GM19324 (cell line): ENCODE measurements at regions not wholly inside any gene's neighbourhood (a gene's known extent, or its start where the extent isn't known, plus 50 kb on each side); places are given as distances from the start of the nearest gene placed in this dataset.
"Not testable (repeated sequence)": the region's sequence is repeated elsewhere in the genome, so short reads cannot be mapped to it uniquely, and the experiment has no call there.

Experiments
- ATAC-seq: cut with Tn5 transposase; IDR thresholded peaks from one replicate; pipeline ENCODE4 v1.9.1; 2021; ENCODE audit warnings: mild to moderate bottlenecking, moderate library complexity; ENCODE audit not compliant: unreplicated experiment, low FRiP score

DNA sequence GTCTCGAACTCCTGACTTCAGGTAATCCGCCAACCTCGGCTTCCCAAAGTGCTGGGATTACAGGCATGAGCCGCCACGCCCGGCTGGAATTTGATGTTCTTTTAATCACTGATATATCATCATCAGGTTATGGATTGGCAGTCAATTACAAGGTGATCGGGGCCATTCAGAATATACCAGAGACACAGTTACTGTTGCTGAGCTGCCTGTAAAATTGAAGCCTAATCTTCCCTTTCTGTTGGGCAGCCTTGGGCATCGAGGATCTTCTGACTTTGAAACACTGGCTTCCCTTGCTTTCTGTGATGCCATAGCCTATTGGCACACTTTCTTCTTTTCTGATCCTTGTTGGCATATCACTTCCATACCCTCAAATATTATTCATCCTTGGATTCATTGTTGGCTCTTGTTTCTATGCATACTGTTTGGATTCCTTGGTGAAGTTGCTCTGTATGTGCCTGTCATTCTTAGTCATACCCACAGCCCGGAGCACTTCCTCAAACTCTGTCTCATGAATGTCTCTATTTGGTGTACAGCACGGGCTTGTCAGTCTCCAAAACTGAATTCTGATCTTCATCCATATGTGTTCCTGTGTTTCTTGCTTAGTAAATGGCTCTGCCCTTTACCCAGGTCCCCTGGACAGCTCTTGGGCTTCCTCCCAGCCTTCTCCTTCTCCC is 85.6 kb upstream of the CRYM start:
- ATAC-seq = not testable (repeated sequence)

DNA sequence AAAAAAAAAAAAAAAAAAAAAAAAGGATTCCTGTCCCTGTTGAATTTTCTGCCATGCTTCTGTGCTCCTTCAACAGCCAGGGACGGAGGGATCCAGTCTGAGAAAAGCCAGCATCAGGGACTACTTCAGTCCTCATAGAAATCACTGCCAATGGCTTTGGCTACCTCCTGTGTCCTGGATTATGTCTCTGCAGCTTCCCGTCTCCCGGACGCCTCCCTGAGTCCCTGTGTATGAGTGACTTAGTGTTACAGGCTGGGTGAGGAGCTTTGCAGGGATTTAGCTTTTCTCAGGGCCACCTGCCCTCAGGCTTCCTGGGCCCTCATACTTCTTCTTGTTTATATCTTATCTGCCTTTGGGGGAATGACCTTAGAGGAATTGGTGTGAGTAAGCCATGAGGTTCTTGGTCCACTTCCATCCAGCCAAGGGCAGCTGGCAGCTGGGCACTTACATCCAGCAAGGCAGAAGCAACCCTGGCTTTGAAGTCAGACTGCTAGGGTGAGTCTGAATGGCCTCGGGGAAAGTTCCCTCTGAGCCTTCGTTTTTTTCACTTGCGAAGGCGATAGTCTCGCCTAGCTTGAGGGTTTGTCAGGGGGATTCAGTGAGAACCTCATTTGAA is 83.6 kb upstream of the CRYM start:
- not testable (repeated sequence) for ATAC-seq

- ATAC-seq = not testable (repeated sequence)
Observed at GRCh38 chr16:21361045-21361444, 83.0 kb upstream of the CRYM start.

DNA sequence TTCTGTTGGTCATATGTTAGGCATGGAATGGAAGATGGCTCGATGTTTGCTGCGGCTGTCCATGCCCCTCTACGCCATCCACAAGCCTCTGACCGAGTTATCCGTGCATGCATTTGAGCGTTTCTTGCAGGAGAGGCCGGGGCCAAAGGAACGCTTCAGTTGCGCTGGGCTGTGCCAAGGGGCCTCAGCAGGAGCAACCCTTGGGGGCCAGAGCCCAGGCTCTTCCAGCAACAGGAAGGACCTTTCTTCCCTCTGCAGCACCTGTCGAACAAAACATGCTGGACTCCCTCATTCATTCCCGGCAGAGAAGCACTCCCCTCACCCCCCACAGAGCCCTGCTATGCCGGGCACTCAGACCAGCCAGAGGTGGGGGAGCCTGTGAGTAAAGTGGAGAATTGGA is 81.4 kb upstream of the CRYM start:
- ATAC-seq = not testable (repeated sequence)

- ATAC-seq = peak; percentile 56
Observed at GRCh38 chr16:21358261-21358795, 80.2 kb upstream of the CRYM start.

GRCh38 chr16:21356308-21356707 is 78.2 kb upstream of the CRYM start:
- ATAC-seq = not testable (repeated sequence)

DNA sequence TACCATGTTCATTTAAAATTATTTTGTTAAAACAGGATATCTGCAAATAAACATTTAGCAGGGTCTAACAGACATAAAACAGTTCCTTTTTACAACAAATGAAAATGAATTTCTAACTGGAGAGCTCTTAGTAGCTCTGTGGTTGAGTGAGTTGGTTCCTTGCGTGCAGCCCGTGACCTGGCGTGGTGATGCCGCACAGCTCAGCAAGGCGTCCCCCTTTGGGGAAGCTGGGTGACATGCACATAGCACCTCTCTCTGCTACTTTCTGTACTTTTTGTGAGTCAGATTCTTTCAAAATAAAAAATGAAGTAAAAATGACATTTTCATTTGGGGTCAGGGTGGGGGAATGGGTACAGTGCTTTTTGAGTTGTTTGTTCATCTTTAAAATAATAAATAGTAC is 73.3 kb upstream of the CRYM start:
- not testable (repeated sequence) for ATAC-seq

- not testable (repeated sequence) for ATAC-seq
Observed at GRCh38 chr16:21350851-21351250, 72.8 kb upstream of the CRYM start.

DNA sequence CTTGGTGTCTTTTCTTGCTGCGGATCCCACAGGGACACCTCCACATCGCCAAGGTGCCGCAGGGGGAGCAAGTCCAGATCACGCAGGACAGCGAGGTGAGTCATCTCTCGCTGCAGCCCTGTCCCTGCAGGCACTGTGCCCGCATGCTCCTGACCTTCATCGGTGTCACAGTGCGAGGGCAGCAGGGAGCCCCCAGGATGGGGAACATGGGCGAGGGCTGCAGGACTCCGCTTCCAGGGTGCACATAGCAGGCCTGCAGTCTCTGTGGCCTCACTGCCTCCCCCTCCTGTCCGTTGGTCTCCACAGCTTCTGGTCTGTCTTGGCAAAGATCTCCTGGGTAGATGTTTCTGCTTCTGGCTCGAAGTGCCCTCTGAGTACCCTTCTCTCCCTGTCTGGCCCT is 71.2 kb upstream of the CRYM start:
- not testable (repeated sequence) for ATAC-seq

DNA sequence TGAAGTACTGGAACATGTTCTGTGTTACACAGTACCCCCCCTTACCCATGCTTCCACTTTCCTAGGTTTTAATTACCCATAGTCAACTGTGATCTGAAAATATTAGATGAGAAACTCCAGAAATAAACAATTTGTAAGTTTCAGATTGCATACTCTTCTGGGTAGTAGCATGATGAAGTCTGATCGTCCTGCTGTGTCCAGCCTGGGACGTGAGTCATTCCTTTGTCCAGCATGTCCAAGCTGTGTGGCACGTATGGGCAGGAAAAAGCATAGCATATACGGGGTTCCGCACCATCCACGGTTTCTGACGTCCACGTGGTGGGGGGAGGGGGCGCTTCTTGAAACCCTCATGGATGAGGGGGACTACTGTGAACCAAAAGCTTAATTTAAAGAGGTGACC is 70.7 kb upstream of the CRYM start:
- ATAC-seq = not testable (repeated sequence)

DNA sequence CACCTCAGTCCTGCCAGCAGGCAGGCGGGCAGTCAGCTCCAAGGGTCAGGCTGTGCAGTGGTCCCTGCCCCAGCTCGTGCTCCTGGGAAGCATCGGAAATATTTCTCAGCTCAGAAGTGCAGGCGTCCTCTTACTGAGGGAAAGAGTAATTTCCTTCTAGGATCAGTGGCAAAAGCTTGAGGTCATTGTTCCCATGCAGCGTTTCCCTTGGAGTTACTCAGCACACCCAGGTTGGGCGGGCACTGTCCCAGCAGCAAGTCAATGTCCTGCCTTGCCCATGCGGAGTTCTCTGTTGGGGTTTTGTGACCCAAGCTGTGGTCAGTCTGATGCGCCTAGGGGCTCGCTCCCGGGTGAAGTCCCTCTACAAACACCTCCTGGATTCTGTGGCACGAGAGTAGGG is 69.4 kb upstream of the CRYM start:
- ATAC-seq = not testable (repeated sequence)

- ATAC-seq = not testable (repeated sequence)
Observed at GRCh38 chr16:21346756-21347491, 68.8 kb upstream of the CRYM start.

DNA sequence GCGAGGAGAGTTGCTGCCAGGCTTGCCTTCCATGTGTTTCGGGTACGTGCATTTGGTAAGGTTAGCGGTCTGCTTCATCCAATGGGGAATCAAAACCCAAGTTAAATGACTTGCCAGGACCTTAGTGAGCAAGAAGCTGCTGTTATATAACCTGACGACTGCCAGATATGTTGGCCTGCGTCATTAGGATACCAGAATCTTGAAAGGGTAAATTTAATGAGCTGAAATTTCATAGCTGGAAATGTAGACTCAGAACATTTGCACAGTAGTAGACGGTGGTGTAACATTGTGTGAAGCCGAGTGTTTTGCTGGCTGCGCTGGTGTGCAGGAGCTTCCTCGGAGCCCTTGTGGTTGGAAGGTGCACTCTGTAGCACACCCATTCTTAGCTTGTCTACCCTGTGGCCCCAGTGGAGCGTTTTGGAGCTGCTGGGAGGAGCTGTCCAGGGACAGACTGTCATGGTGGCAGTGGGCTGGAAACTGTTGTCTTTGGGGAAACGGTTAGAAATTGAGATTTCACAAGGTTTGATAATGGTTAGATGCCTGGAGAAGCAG is 66.3 kb upstream of the CRYM start:
- ATAC-seq = not testable (repeated sequence)

DNA sequence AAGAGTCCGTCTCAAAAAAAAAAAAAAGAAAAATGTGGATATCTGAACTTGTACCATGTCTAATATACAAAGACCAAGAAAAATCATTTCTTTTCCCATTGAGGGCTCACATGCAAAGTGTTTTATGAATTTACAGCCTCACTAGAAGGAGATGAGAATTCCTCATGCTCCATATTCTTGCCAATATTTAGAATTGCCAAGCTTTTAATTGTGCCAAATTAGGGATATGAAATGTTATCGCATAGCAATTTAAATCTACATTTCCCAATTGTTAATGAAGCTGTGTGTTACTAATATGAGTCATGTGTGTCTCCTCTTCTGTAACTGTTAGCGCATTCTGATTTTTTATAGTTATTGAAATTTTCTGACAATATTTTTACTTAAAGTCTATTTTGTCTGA is 63.0 kb upstream of the CRYM start:
- no peak for ATAC-seq

DNA sequence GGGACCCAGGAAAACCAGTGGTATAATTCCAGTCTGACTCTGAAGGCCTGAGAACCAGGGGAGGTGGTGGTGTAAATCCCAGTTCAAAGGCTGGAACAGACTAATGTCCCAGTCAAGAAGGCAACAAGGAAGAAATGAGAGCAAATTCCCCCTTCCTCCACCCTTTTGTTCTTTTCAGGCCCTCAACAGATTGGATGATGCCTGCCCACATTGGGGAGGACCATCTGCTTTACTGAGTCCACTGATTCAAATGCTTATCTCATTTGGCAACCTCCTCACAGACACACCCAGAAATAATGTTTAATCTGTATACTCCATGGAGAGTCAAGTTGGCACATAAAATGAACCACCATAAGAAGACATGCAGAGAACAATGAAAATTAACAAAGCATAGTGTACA is 61.9 kb upstream of the CRYM start:
- no peak for ATAC-seq

GRCh38 chr16:21339269-21339641 is 61.2 kb upstream of the CRYM start:
- ATAC-seq = no peak

DNA sequence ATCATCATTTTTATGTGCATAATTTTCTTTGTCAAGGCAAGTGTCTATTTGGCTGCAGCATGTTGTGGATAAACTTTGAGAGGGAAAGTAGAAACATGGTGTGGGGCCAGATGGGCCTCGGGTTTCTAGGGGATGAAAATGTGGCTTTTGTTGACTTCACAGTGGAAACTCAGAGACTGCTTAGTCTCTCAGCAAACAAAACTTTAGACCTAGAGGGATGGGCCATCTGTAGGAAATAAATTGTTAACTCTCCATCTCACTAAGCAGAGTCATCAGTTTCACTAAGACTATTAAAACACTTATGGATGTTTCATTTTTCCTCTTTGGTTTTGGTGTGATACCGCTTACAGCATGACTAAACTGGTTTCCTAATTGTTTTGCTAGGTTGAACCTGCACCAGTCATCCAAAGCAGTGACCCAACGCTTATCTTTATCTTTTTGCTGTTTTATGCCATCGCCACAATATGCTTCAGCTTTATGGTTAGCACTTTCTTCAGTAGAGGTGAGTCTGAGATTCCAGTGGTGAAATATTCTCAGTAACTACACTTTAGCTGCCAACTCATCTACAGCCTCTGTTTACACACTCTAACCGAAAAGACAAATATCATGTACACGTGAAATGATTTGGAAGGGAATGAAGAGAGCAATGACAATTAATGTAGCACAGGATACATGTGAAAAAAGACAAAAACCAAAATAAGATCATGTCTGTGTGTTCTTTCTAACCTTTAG is 60.6 kb upstream of the CRYM start:
- no peak for ATAC-seq

DNA sequence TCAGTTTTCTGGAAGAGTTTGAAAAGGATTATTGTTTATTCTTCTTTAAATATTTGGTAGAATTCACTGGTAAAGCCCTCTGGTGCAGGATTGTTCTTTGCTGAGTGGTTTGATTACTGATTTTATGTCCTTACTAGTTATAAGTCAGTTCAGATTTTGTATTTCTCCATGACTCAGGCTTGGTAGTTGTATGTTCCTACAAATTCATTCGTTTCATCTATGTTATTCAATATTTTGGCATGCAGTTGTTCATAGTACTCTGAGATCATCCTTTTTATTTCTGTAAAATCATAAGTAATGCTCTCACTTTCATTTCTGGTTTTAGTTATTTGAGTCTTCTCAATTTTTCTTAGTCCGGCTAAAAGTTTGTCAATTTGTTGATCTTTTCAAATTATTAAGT is 58.1 kb upstream of the CRYM start:
- ATAC-seq = no peak

DNA sequence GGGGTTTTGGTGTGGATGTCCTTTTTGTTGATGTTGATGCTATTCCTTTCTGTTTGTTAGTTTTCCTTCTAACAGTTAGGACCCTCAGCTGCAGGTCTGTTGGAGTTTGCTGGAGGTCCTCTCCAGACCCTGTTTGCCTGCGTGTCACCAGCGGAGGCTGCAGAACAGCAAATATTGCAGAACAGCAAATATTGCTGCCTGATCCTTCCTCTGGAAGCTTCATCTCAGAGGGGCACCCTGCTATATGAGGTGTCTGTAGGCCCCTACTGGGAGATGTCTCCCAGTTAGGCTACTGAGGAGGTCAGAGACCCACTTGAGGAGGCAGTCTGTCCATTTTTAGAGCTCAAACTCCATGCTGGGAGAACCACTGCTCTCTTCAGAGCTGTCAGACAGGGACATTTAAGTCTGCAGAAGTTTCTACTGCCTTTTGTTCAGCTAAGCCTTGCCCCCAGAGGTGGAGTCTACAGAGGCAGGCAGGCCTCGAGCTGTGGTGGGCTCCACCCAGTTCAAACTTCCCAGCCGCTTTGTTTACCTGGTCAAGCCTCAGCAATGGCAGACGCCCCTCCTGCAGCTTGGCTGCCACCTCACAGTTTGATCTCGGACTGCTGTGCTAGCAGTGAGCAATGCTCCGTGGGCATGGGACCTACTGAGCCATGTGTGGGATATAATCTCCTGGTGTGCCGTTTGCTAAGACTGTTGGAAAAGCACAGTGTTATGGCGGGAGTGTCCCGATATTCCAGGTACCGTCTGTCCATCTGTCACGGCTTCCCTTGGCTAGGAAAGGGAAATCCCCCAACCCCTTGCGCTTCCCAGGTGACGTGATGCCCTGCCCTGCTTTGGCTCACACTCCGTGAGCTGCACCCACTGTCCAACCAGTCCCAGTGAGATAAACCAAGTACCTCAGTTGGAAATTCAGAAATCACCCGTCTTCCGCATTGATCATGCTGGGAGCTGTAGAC is 56.4 kb upstream of the CRYM start:
- ATAC-seq = not testable (repeated sequence)
